ENCODE measurements at regions not wholly inside any gene's neighbourhood (a gene's known extent, or its start where the extent isn't known, plus 50 kb on each side); places are given as distances from the start of the nearest gene placed in this dataset.

DNA sequence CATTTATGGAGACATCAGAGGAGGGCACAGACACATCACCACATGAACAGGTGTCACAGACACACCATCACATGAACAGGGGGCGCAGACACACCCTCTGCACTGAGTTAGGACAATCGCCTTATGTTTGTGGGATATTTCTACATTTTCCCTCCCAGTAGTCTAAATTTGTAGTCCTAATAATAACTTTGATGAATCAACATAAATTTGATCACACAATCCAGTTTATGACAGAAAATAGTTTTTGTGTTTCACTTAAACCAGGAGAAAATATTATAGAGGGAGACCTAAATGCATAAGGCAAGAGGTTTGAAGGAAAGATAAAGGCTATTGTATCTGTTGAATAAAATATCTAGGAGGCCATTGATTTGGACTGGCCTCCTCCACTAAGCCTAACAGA lies 195.7 kb downstream of the GPX5 start:
- no peak for DNase-seq (ENCODE audit: low spot score)
- H3K4me3 Mint-ChIP-seq (ENCODE audit: unreplicated experiment), result no peak overlapping the region
- no peaks in the 10 kb centered on the region for H3K9me3 Mint-ChIP-seq (ENCODE audit: unreplicated experiment)
- no peaks in the 10 kb centered on the region for H3K36me3 Mint-ChIP-seq (ENCODE audit: low read depth, unreplicated experiment)
- TF ChIP-seq CTCF (IDR thresholded peaks at IDR 0.05; ENCODE audit: unreplicated experiment), result no peak
- no peak overlapping the region for H3K27ac Mint-ChIP-seq (ENCODE audit: unreplicated experiment)
- peaks cover 1% of the 10 kb centered on the region for H3K27me3 Mint-ChIP-seq (ENCODE audit: unreplicated experiment)
- H3K4me1 Mint-ChIP-seq (ENCODE audit: unreplicated experiment), result peaks cover 4% of the 10 kb centered on the region

DNA sequence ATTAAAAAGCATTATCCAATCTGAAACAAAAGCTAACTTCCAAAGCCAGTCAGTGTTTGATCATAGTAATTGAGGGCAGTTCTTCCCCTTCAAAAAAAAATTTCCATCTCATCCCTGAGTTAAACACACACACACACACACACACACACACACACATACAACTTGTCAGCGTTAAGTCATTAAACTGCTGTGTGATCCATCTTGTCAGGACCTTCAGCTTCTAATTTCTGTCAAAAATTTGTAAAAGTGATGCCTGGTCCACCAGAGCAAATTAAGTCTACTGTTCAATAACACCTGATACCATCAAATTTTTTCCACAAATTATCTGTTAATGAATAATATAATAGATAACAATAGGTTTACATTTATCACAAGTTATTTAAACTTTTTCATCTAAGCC lies 198.7 kb downstream of the GPX5 start:
- peaks cover 5% of the 10 kb centered on the region for H3K27me3 Mint-ChIP-seq (ENCODE audit: unreplicated experiment)
- H3K36me3 Mint-ChIP-seq (ENCODE audit: low read depth, unreplicated experiment), result peaks cover 4% of the 10 kb centered on the region
- no peak for DNase-seq (ENCODE audit: low spot score)
- peaks cover 18% of the 10 kb centered on the region for H3K4me1 Mint-ChIP-seq (ENCODE audit: unreplicated experiment)
- H3K27ac Mint-ChIP-seq (ENCODE audit: unreplicated experiment), result no peak overlapping the region
- TF ChIP-seq CTCF (IDR thresholded peaks at IDR 0.05; ENCODE audit: unreplicated experiment), result no peak
- H3K9me3 Mint-ChIP-seq (ENCODE audit: unreplicated experiment), result no peaks in the 10 kb centered on the region
- no peak overlapping the region for H3K4me3 Mint-ChIP-seq (ENCODE audit: unreplicated experiment)

- peaks cover 18% of the 10 kb centered on the region for H3K4me1 Mint-ChIP-seq (ENCODE audit: unreplicated experiment)
- TF ChIP-seq CTCF (IDR thresholded peaks at IDR 0.05; ENCODE audit: unreplicated experiment), result no peak
- peaks cover 4% of the 10 kb centered on the region for H3K36me3 Mint-ChIP-seq (ENCODE audit: low read depth, unreplicated experiment)
- H3K9me3 Mint-ChIP-seq (ENCODE audit: unreplicated experiment), result no peaks in the 10 kb centered on the region
- no peak for DNase-seq (ENCODE audit: low spot score)
- no peak overlapping the region for H3K27ac Mint-ChIP-seq (ENCODE audit: unreplicated experiment)
- no peak overlapping the region for H3K4me3 Mint-ChIP-seq (ENCODE audit: unreplicated experiment)
- H3K27me3 Mint-ChIP-seq (ENCODE audit: unreplicated experiment), result peaks cover 4% of the 10 kb centered on the region
Measured at GRCh38 chr6:28725274-28725809, 198.4 kb downstream of the TRIM27 start.

GRCh38 chr6:28725890-28726348 lies 197.9 kb downstream of the TRIM27 start:
- H3K9me3 Mint-ChIP-seq (ENCODE audit: unreplicated experiment), result no peaks in the 10 kb centered on the region
- peaks cover 17% of the 10 kb centered on the region for H3K4me1 Mint-ChIP-seq (ENCODE audit: unreplicated experiment)
- no peak for DNase-seq (ENCODE audit: low spot score)
- H3K27ac Mint-ChIP-seq (ENCODE audit: unreplicated experiment), result no peak overlapping the region
- peaks cover 4% of the 10 kb centered on the region for H3K36me3 Mint-ChIP-seq (ENCODE audit: low read depth, unreplicated experiment)
- H3K27me3 Mint-ChIP-seq (ENCODE audit: unreplicated experiment), result peaks cover 4% of the 10 kb centered on the region
- H3K4me3 Mint-ChIP-seq (ENCODE audit: unreplicated experiment), result no peak overlapping the region
- no peak for TF ChIP-seq CTCF (IDR thresholded peaks at IDR 0.05; ENCODE audit: unreplicated experiment)

GRCh38 chr6:28726569-28727309 lies 197.0 kb downstream of the TRIM27 start:
- DNase-seq (ENCODE audit: low spot score), result no peak
- H3K27me3 Mint-ChIP-seq (ENCODE audit: unreplicated experiment), result peaks cover 4% of the 10 kb centered on the region
- H3K9me3 Mint-ChIP-seq (ENCODE audit: unreplicated experiment), result no peaks in the 10 kb centered on the region
- peaks cover 17% of the 10 kb centered on the region for H3K4me1 Mint-ChIP-seq (ENCODE audit: unreplicated experiment)
- no peak overlapping the region for H3K4me3 Mint-ChIP-seq (ENCODE audit: unreplicated experiment)
- peaks cover 4% of the 10 kb centered on the region for H3K36me3 Mint-ChIP-seq (ENCODE audit: low read depth, unreplicated experiment)
- TF ChIP-seq CTCF (IDR thresholded peaks at IDR 0.05; ENCODE audit: unreplicated experiment), result no peak
- H3K27ac Mint-ChIP-seq (ENCODE audit: unreplicated experiment), result no peak overlapping the region

All from endothelial cell (in vitro differentiated cells).